ENCODE measurements at regions not wholly inside any gene's neighbourhood (a gene's known extent, or its start where the extent isn't known, plus 50 kb on each side); places are given as distances from the start of the nearest gene placed in this dataset.

DNA sequence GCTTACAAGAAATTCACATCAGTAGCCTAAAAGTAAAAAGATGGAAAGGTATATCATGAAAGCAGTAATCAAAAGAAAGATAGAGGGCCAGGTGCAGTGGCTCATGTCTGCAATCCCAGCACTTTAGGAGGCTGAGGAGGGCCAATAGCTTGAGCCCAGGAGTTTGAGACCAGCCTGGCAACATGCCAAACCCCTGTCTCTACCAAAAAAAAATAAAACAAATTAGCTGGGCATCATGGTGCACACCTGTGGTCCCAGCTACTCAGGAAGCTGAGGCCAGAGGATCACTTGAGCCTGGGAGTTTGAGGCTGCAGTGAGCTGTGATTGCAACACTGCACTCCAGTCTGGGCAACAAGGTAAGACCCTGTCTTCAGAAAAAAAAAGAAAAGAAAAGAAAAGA lies 55.5 kb downstream of the GSPT2 start:
- Histone ChIP-seq H3F3A (ENCODE audit: insufficient read depth) (no peaks in the 10 kb centered on the region), H2AFZ (no peak overlapping the region), H3K9me3 (ENCODE audit: low read depth) (no peaks in the 10 kb centered on the region), H3K27me3 (replicated peaks; ENCODE audit: insufficient read depth) (no peaks in the 10 kb centered on the region), H3K9ac (no peak overlapping the region), H3K4me1 (ENCODE audit: insufficient read depth) (no peaks in the 10 kb centered on the region), H4K20me1 (ENCODE audit: insufficient read depth) (no peaks in the 10 kb centered on the region), H3K4me2 (ENCODE audit: unreplicated experiment) (no peak overlapping the region), H3K36me3 (ENCODE audit: low read depth) (no peaks in the 10 kb centered on the region), H3K4me3 (no peak overlapping the region), H3K79me2 (ENCODE audit: insufficient read depth) (no peaks in the 10 kb centered on the region; the same call in 1 of the 2 replicates), H3K27ac (no peak overlapping the region), H3K9me2 (ENCODE audit: insufficient read depth) (no peaks in the 10 kb centered on the region)
- in situ Hi-C loops (cut with MboI), result no loop called here
- no peak for TF ChIP-seq EZH2 (IDR thresholded peaks at IDR 0.05; ENCODE audit: insufficient read depth, poor library complexity, severe bottlenecking)
- no peak for DNase-seq

DNA sequence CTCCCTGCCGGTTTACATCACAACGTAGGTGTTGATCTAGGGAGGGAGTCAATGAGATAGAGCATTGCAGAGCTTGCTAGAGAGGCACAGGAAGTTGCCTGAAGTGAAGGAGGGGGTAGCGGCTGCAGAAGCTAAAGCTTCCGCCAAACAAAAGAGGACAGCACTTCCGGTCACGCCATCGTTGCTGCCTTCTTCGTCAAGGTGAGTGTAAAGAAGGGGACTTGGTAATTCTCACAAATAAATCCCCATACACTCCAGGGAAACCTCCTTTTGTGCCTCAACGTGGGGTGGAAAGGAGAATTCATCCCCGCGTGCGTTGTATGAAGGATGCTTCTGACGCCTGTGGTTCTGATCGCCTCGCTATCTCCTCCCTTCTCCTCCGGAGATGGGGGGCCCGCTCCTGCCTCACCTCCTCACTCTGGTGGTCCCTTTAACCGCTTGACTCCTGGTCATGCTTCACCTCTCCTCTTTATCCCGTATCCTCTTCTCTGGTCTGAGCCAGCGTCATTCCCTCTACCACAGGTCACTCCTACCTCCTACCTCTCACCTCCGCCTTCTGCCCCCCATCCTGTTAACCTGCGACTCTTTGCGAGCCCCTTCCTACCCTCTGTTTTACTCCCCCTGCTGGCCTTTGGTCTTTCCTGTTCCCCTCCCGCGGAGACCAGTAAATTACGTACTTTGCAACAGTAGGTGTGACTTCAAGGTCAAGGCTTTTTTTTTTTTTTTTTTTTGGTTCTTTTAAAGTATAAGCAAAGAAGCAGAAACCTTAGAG lies 59.9 kb downstream of the GSPT2 start:
- peaks cover 28% of the 10 kb centered on the region for H3K79me2 ChIP-seq (ENCODE audit: insufficient read depth)
- H3K9me3 ChIP-seq (ENCODE audit: low read depth), result no peaks in the 10 kb centered on the region
- H3K36me3 ChIP-seq (ENCODE audit: low read depth), result no peaks in the 10 kb centered on the region
- peak overlapping the region; percentile 84 for H3K4me3 ChIP-seq
- DNase-seq, result peak; percentile 64
- H3K9me2 ChIP-seq (ENCODE audit: insufficient read depth), result no peaks in the 10 kb centered on the region
- H2AFZ ChIP-seq, result peak overlapping the region; percentile 96
- H3K9ac ChIP-seq, result peak overlapping the region; percentile 72
- in situ Hi-C loops (cut with MboI), result no loop called here
- no peaks in the 10 kb centered on the region for H4K20me1 ChIP-seq (ENCODE audit: insufficient read depth)
- WGBS, 2 experiments (ENCODE audit: low coverage in 1 of 2, low lambda C conversion rate in 2 of 2, missing lambda C conversion rate in 2 of 2), result 1% methylated on average over 11 to 21 of the region's 26 CpGs
- no peak overlapping the region for H3K27ac ChIP-seq
- H3K4me1 ChIP-seq (ENCODE audit: insufficient read depth), result no peaks in the 10 kb centered on the region
- no peaks in the 10 kb centered on the region for H3K27me3 ChIP-seq (replicated peaks; ENCODE audit: insufficient read depth)
- peak overlapping the region; percentile 68 for H3K4me2 ChIP-seq (ENCODE audit: unreplicated experiment)
- TF ChIP-seq EZH2 (IDR thresholded peaks at IDR 0.05; ENCODE audit: insufficient read depth, poor library complexity, severe bottlenecking) (no peak), EZH2phosphoT487 (IDR thresholded peaks at IDR 0.05; ENCODE audit: insufficient read depth, low read depth) (no peak)
- no peaks in the 10 kb centered on the region for H3F3A ChIP-seq (ENCODE audit: insufficient read depth)

DNA sequence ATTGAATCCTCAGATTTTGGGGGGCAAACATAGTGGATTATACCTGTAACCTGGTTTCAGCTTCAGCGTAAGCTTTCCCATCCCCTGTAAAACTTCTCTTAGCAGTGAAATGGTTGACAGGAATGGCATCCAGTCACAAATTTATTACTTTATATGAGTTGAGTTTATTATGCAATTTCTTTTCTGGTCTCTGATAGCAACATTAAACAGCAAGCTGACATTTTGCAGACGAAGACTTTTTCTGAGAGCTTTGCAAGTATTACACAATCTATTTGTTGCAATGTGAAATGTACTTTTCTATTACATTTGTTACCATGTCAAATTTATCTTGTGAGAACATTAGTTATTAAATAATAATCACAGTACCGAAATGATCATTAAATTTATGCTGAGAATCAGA lies 60.6 kb downstream of the GSPT2 start:
- in situ Hi-C loops (cut with MboI), result no loop called here
- DNase-seq, result no peak
- peak overlapping the region; percentile 84 for H3K4me3 ChIP-seq

GRCh38 chrX:51804741-51805140 lies 61.5 kb downstream of the GSPT2 start:
- Histone ChIP-seq H2AFZ (no peak overlapping the region), H3K79me2 (ENCODE audit: insufficient read depth) (peaks cover 43% of the 10 kb centered on the region), H3K4me1 (ENCODE audit: insufficient read depth) (no peaks in the 10 kb centered on the region), H3K9me2 (ENCODE audit: insufficient read depth) (no peaks in the 10 kb centered on the region), H3K9ac (no peak overlapping the region), H3K27ac (no peak overlapping the region), H3K4me2 (ENCODE audit: unreplicated experiment) (no peak overlapping the region), H3K36me3 (ENCODE audit: low read depth) (no peaks in the 10 kb centered on the region), H3F3A (ENCODE audit: insufficient read depth) (no peaks in the 10 kb centered on the region), H4K20me1 (ENCODE audit: insufficient read depth) (no peaks in the 10 kb centered on the region), H3K4me3 (no peak overlapping the region), H3K9me3 (ENCODE audit: low read depth) (no peaks in the 10 kb centered on the region), H3K27me3 (replicated peaks; ENCODE audit: insufficient read depth) (no peaks in the 10 kb centered on the region)
- TF ChIP-seq EZH2phosphoT487 (IDR thresholded peaks at IDR 0.05; ENCODE audit: insufficient read depth, low read depth), result no peak
- TF ChIP-seq EZH2 (IDR thresholded peaks at IDR 0.05; ENCODE audit: insufficient read depth, poor library complexity, severe bottlenecking), result no peak
- 95 to 100% methylated on average over 5 of the region's 5 CpGs for WGBS, 2 experiments (ENCODE audit: low coverage in 1 of 2, low lambda C conversion rate in 2 of 2, missing lambda C conversion rate in 2 of 2)
- no peak for DNase-seq
- in situ Hi-C loops (cut with MboI), result no loop called here

More for the DNA sequence above, 60.6 kb downstream of the GSPT2 start:
- no peaks in the 10 kb centered on the region for H3K4me1 ChIP-seq (ENCODE audit: insufficient read depth)
- H3K4me2 ChIP-seq (ENCODE audit: unreplicated experiment), result peak overlapping the region; percentile 68
- H3K79me2 ChIP-seq (ENCODE audit: insufficient read depth), result peaks cover 35% of the 10 kb centered on the region
- no peaks in the 10 kb centered on the region for H3K27me3 ChIP-seq (replicated peaks; ENCODE audit: insufficient read depth)
- H3K9ac ChIP-seq, result no peak overlapping the region
- WGBS, 2 experiments (ENCODE audit: low coverage in 1 of 2, low lambda C conversion rate in 2 of 2, missing lambda C conversion rate in 2 of 2), result 67 to 71% methylated on average over 3 of the region's 3 CpGs
- H3K27ac ChIP-seq, result no peak overlapping the region
- H3K9me3 ChIP-seq (ENCODE audit: low read depth), result no peaks in the 10 kb centered on the region
- no peak overlapping the region for H2AFZ ChIP-seq
- no peaks in the 10 kb centered on the region for H4K20me1 ChIP-seq (ENCODE audit: insufficient read depth)
- H3K36me3 ChIP-seq (ENCODE audit: low read depth), result no peaks in the 10 kb centered on the region
- H3F3A ChIP-seq (ENCODE audit: insufficient read depth), result no peaks in the 10 kb centered on the region
- TF ChIP-seq EZH2 (IDR thresholded peaks at IDR 0.05; ENCODE audit: insufficient read depth, poor library complexity, severe bottlenecking) (no peak), EZH2phosphoT487 (IDR thresholded peaks at IDR 0.05; ENCODE audit: insufficient read depth, low read depth) (no peak)
- no peaks in the 10 kb centered on the region for H3K9me2 ChIP-seq (ENCODE audit: insufficient read depth)

Data from GM23248 (cell line).